SJSA1 (cell line): ENCODE measurements at regions not wholly inside any gene's neighbourhood (a gene's known extent, or its start where the extent isn't known, plus 50 kb on each side); places are given as distances from the start of the nearest gene placed in this dataset.

Experiments used
- DNase-seq, 2 experiments: peaks; one replicate each; pipeline ENCODE4 v3.0.0-alpha.2; 2015 to 2020; ENCODE audit warnings: low spot score in 2 of 2, low read depth in 1 of 2
- H3K27ac ChIP-seq: fragments of 250-450 bp; sonication (Bioruptor Pico); 2 replicates; pipeline ENCODE4 v1.5.1; 2020; ENCODE audit warnings: mild to moderate bottlenecking, moderate library complexity
- H3K27me3 ChIP-seq: fragments of 250-450 bp; sonication (Bioruptor Pico); replicated peaks from 2 replicates; pipeline ENCODE4 v1.5.1; 2020; ENCODE audit warnings: mild to moderate bottlenecking, moderate library complexity
- H3K36me3 ChIP-seq: fragments of 250-450 bp; sonication (Bioruptor Pico); 2 replicates; pipeline ENCODE4 v1.5.1; 2020; ENCODE audit warnings: mild to moderate bottlenecking
- H3K4me1 ChIP-seq: fragments of 250-450 bp; sonication (Bioruptor Pico); replicated peaks from 2 replicates; pipeline ENCODE4 v1.6.1; 2021; ENCODE audit warnings: mild to moderate bottlenecking
- H3K4me3 ChIP-seq: fragments of 250-450 bp; sonication (Bioruptor Pico); 2 replicates; pipeline ENCODE4 v1.5.1; 2020; ENCODE audit warnings: mild to moderate bottlenecking
- H3K9me3 ChIP-seq: fragments of 250-450 bp; sonication (Bioruptor Pico); replicated peaks from 2 replicates; pipeline ENCODE4 v1.5.1; 2020; ENCODE audit warnings: mild to moderate bottlenecking

DNA sequence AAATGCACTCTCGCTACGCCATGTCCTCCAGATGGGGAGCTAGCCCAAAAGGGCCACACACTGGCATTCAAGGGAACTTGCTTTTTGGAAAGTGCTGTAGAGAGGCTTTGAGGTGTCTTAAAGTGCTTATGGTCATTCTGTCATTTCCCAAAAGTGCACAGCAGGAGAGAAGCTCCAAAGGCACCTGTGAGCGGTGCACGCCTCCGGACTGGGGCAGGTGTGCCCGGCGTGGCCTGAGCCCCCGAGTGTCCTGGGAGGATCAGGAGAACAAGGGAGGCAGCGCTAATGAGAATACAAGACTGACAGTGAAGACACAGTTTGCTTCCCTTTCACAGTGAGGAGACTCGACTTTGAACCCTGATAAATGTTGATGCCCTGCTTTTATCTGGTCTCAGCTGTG lies 419.0 kb upstream of the MKI67 start:
- H3K27me3 ChIP-seq = no peaks in the 10 kb centered on the region
- DNase-seq = no peak
- H3K27ac ChIP-seq = no peak overlapping the region
- no peak overlapping the region for H3K4me3 ChIP-seq
- no peaks in the 10 kb centered on the region for H3K4me1 ChIP-seq
- peaks cover 7% of the 10 kb centered on the region; the same call in 1 of the 2 replicates for H3K9me3 ChIP-seq
- H3K36me3 ChIP-seq = no peaks in the 10 kb centered on the region

DNA sequence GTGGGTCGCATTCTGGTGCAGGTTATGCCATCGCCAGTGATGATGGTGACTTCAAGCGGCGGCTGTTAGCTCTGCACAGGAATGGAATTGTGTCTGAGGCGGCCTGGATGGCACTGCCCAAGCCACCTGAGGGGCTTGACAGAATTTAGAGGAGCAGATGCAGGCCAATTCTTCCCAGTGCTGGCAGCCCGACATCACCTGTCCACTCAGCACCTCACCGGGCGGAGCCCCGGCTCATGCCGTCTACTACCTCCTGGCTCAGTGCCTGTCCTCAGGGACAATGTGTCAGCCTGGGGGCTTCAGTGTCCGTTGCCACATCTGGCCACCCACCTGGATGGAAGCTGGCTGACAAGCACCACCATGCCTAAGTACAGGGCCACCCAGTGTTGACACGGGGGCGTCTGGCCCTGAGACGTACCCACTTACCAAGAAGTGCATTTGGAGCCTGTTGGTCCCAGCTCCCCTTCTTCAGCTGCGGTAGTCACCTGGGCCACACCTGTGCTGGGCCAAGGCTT lies 420.5 kb upstream of the MKI67 start:
- no peak for DNase-seq
- no peak overlapping the region for H3K27ac ChIP-seq
- H3K36me3 ChIP-seq = no peaks in the 10 kb centered on the region
- no peak overlapping the region for H3K4me3 ChIP-seq
- H3K4me1 ChIP-seq = no peaks in the 10 kb centered on the region
- H3K9me3 ChIP-seq = peaks cover 7% of the 10 kb centered on the region; the same call in 1 of the 2 replicates
- H3K27me3 ChIP-seq = no peaks in the 10 kb centered on the region

DNA sequence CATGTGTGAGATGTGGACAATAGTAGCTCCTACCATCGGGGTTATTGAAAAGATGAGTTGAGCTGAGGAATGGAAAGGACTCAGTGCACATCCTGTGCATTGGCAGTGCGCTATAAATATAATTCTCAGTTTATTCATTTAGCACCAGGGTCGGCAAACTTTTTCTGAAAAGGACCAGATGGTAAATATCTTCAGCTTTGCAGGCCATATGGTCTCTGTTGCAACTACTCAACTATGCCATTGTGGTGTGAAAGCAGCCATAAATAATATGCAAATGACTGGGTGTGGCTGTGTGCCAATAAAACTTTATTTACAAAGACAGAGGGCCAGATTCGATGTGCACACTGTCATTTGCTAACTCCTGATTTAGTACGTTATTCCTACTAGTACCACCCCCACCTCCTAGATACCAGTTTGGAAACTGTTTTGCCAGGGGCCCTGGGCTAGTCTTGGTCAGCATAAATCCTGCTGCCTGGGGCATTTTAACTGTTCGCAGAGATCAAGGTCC lies 422.9 kb upstream of the MKI67 start:
- Histone ChIP-seq H3K9me3 (peaks cover 13% of the 10 kb centered on the region), H3K4me1 (no peaks in the 10 kb centered on the region), H3K4me3 (no peak overlapping the region), H3K27ac (no peak overlapping the region), H3K36me3 (no peaks in the 10 kb centered on the region), H3K27me3 (no peaks in the 10 kb centered on the region)
- DNase-seq = no peak

DNA sequence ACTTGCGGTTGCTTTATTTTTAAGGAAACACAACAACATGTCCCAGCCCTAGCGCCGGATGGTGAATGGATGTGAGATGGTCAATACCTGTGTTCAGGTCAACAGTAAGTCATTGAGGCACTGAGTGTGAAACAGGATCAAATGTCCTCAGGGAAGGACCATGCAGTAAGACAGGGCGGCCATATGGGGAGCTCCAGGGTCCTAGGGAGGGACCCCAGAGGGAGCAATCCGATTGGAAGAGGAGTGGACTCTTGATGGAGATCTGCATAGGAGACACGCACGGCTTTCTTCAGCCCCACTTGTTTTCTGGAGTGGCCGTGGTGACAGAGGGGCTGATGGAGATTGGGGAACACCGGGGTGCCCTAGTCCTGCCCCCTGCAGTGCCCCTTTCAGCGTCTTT lies 423.8 kb upstream of the MKI67 start:
- peaks cover 13% of the 10 kb centered on the region for H3K9me3 ChIP-seq

GRCh38 chr10:128551475-128551874 lies 425.3 kb upstream of the MKI67 start:
- DNase-seq = no peak
- no peaks in the 10 kb centered on the region for H3K4me1 ChIP-seq
- H3K27me3 ChIP-seq = no peaks in the 10 kb centered on the region
- no peak overlapping the region for H3K4me3 ChIP-seq
- no peak overlapping the region for H3K27ac ChIP-seq
- no peaks in the 10 kb centered on the region for H3K36me3 ChIP-seq
- peaks cover 13% of the 10 kb centered on the region for H3K9me3 ChIP-seq

More for the DNA sequence above, 423.8 kb upstream of the MKI67 start:
- H3K36me3 ChIP-seq = no peaks in the 10 kb centered on the region
- H3K27me3 ChIP-seq = no peaks in the 10 kb centered on the region
- no peak for DNase-seq
- no peak overlapping the region for H3K4me3 ChIP-seq
- no peak overlapping the region for H3K27ac ChIP-seq
- no peaks in the 10 kb centered on the region for H3K4me1 ChIP-seq

DNA sequence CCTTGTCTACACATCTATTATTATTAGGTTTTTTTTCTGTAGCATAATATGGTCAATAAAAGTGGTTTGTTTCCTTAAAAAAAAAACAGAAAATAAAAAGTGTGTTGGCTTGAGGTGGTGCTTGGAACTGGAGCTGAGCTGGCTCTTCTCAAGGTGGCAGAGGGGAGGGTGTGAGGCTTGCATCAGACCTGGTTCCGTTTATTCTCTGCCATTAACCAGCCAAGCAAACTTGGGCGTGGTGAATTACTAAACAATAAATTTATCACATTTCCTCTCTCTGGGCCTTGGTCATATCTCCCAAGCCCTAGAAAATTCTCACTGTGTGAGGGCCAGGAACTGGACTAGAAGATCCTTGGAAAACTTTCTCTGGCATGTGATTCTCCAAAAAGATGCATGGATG lies 427.5 kb upstream of the MKI67 start:
- DNase-seq = no peak
- Histone ChIP-seq H3K4me1 (no peaks in the 10 kb centered on the region), H3K9me3 (peaks cover 15% of the 10 kb centered on the region), H3K4me3 (no peak overlapping the region), H3K27me3 (no peaks in the 10 kb centered on the region), H3K36me3 (no peaks in the 10 kb centered on the region), H3K27ac (no peak overlapping the region)

DNA sequence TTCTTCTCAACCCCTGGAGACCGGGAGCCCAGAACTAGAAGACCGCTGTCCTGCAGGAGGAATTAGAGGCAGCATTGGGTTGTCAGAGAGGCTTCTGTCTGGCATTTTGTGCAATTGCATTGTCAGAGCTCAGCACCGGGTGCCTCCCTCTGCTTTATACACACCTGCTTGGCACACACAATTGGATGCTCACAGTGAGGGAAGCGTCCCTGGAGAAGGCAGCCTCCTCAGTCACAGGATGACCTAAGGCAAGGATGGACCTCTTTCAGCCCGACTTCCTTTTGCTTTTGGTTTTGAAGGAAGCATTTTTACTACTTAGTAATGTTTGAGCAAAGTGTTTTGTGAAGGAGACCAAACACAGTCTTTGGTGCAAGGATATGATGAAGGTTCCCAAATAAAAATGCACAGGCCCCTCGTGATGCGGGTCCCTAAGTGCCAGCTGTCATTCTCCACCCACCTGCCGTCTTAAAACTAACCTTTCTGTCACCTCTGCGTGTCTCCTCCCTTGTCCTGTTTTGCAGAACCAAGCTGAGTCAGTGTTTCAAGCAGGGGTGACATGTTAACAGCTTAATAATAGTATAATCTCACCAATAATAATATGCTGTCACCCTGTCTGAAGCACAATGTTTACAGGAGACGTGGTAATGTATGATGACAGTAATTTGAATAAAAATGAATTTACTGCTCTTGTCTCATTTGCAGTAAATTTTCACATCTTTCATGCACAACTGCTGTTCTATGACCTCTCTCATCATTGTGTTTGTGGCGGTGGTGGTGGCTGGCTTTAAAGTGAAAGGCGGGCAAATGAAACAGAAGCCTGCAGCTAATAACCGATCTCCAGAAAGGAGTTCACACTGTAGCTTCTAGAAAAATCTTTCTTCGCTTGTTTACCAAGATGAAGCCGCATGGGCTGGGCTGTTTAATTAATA lies 430.2 kb upstream of the MKI67 start:
- peaks cover 10% of the 10 kb centered on the region; the same call in 1 of the 2 replicates for H3K9me3 ChIP-seq
- H3K4me3 ChIP-seq = no peak overlapping the region
- H3K27me3 ChIP-seq = no peaks in the 10 kb centered on the region
- H3K4me1 ChIP-seq = no peaks in the 10 kb centered on the region
- H3K36me3 ChIP-seq = no peaks in the 10 kb centered on the region
- no peak for DNase-seq
- no peak overlapping the region for H3K27ac ChIP-seq

GRCh38 chr10:128557149-128557710 lies 431.0 kb upstream of the MKI67 start:
- H3K9me3 ChIP-seq = peaks cover 13% of the 10 kb centered on the region; the same call in 1 of the 2 replicates

GRCh38 chr10:128560406-128560805 lies 434.2 kb upstream of the MKI67 start:
- no peak overlapping the region for H3K27ac ChIP-seq
- H3K4me3 ChIP-seq = no peak overlapping the region
- peaks cover 15% of the 10 kb centered on the region for H3K9me3 ChIP-seq
- no peak for DNase-seq
- H3K36me3 ChIP-seq = no peaks in the 10 kb centered on the region
- H3K27me3 ChIP-seq = no peaks in the 10 kb centered on the region
- no peaks in the 10 kb centered on the region for H3K4me1 ChIP-seq

More at GRCh38 chr10:128557149-128557710, 431.0 kb upstream of the MKI67 start:
- Histone ChIP-seq H3K4me1 (no peaks in the 10 kb centered on the region), H3K27ac (no peak overlapping the region), H3K4me3 (no peak overlapping the region), H3K27me3 (no peaks in the 10 kb centered on the region), H3K36me3 (no peaks in the 10 kb centered on the region)
- no peak for DNase-seq

DNA sequence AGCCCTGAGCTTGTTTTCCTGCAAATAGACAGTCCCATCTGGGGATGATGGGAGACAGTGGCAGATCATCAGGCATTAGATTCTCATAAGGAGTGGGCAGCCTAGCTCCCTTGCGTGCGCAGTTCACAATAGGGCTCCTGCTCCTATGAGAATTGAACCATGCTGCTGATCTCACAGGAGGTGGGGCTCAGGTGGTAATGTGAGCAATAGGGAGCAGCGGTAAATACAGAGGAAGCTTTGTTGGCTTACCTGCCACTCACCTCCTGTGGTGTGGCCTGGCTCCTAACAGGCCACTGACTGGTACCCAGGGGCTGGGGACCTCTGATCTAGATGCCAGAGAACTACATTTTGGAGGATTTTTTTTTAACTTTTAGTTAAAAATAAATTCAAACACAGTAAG lies 434.8 kb upstream of the MKI67 start:
- H3K4me3 ChIP-seq = no peak overlapping the region
- H3K27me3 ChIP-seq = no peaks in the 10 kb centered on the region
- no peak overlapping the region for H3K27ac ChIP-seq
- no peaks in the 10 kb centered on the region for H3K4me1 ChIP-seq
- DNase-seq = no peak
- H3K9me3 ChIP-seq = peaks cover 15% of the 10 kb centered on the region
- no peaks in the 10 kb centered on the region for H3K36me3 ChIP-seq

DNA sequence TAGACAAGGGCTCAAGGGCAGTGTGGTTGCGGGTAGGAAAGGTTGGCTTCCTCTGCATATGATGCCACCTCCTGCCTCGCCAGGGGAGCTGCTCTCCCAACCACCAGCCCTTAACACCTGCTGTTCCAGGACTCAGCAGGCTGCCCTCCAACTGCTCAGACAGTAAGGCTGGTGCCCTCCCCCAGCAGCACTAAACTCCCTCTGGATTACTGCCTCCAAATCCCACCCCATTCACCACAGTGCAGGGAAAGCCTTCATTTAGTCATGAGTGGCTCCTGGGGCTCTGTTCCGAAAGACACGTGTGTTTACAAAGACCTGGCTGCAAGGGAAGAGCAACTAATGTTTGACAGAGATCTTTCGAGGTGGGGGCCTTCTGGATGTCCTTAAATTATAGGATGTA lies 437.2 kb upstream of the MKI67 start:
- no peaks in the 10 kb centered on the region for H3K4me1 ChIP-seq
- no peaks in the 10 kb centered on the region for H3K27me3 ChIP-seq
- no peak overlapping the region for H3K4me3 ChIP-seq
- DNase-seq = no peak
- H3K36me3 ChIP-seq = no peaks in the 10 kb centered on the region
- peaks cover 10% of the 10 kb centered on the region for H3K9me3 ChIP-seq
- H3K27ac ChIP-seq = no peak overlapping the region

DNA sequence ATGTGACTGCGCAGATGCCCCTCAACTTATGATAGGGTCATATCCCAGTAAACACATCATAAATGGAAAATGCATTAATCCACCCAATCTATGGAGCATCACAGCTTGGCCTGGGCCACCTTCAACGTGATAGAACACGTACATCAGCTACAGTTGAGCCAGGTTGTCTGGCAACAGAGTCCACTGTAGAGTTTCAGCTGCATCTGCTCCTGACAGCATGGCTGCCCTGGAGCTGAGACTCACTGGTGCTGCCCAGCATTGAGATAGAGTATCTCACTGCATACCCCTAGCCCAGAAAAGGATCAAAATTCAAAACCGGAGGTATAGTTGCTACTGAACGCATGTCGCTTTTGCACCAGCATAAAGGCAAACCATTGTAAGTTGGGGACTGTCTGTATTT lies 437.7 kb upstream of the MKI67 start:
- Histone ChIP-seq H3K36me3 (no peaks in the 10 kb centered on the region), H3K27ac (no peak overlapping the region), H3K4me3 (no peak overlapping the region), H3K9me3 (peaks cover 10% of the 10 kb centered on the region), H3K27me3 (no peaks in the 10 kb centered on the region), H3K4me1 (no peaks in the 10 kb centered on the region)
- no peak for DNase-seq

- Histone ChIP-seq H3K36me3 (no peaks in the 10 kb centered on the region), H3K4me1 (no peaks in the 10 kb centered on the region), H3K27ac (no peak overlapping the region), H3K27me3 (no peaks in the 10 kb centered on the region), H3K4me3 (no peak overlapping the region), H3K9me3 (peaks cover 10% of the 10 kb centered on the region)
- no peak for DNase-seq
Observed at GRCh38 chr10:128566361-128566968, 440.2 kb upstream of the MKI67 start.

- Histone ChIP-seq H3K4me1 (no peaks in the 10 kb centered on the region), H3K9me3 (peaks cover 7% of the 10 kb centered on the region), H3K36me3 (no peaks in the 10 kb centered on the region), H3K27ac (no peak overlapping the region), H3K27me3 (no peaks in the 10 kb centered on the region), H3K4me3 (no peak overlapping the region)
- no peak for DNase-seq
Observed at GRCh38 chr10:128567551-128567950, 441.3 kb upstream of the MKI67 start.
